Fibroblast of lung (primary cell): ENCODE measurements at regions not wholly inside any gene's neighbourhood (a gene's known extent, or its start where the extent isn't known, plus 50 kb on each side); places are given as distances from the start of the nearest gene placed in this dataset.

ENCODE experiments used
- DNase-seq, 2 donors: peaks; one replicate each; pipeline versions ENCODE4 v3.0.0 to v3.0.0-alpha.2; 2010; ENCODE audit warnings: low read depth in 2 of 2
- H2AFZ ChIP-seq: 2 replicates; pipeline ENCODE4 v1.5.1; 2012; ENCODE audit warnings: low read length, control low read depth, inconsistent platforms
- H3K27ac ChIP-seq: 2 replicates; pipeline ENCODE4 v1.5.1; 2011; ENCODE audit warnings: low read length, control low read depth; ENCODE audit not compliant: insufficient read depth
- H3K27me3 ChIP-seq: 2 replicates; pipeline ENCODE4 v1.5.1; 2011; ENCODE audit warnings: mild to moderate bottlenecking, low read length; ENCODE audit not compliant: control insufficient read depth, insufficient read depth
- H3K36me3 ChIP-seq: 2 replicates; pipeline ENCODE4 v1.5.1; 2011; ENCODE audit warnings: low read length; ENCODE audit not compliant: control insufficient read depth, insufficient read depth
- H3K4me1 ChIP-seq: 2 replicates; pipeline ENCODE4 v1.5.1; 2011; ENCODE audit warnings: low read length; ENCODE audit not compliant: control insufficient read depth, insufficient read depth; ENCODE audit errors: extremely low read depth
- H3K4me2 ChIP-seq: 2 replicates; pipeline ENCODE4 v1.5.1; 2011; ENCODE audit warnings: low read length, control low read depth; ENCODE audit not compliant: insufficient read depth; ENCODE audit errors: extremely low read depth
- H3K4me3 ChIP-seq, 4 experiments: fragments of 200-600 bp in 1 of 4; sonication (generic) in 1 of 4; replicated peaks in 1 of 4; 2 replicates each; pipeline ENCODE4 v1.5.1; 2011 to 2016; ENCODE audit warnings: low read length in 4 of 4, low read depth in 3 of 4, mild to moderate bottlenecking in 3 of 4, control low read depth in 2 of 4, inconsistent platforms in 1 of 4, mixed read lengths in 1 of 4; ENCODE audit not compliant: insufficient read depth in 1 of 4; ENCODE audit errors: control extremely low read depth in 1 of 4
- H3K79me2 ChIP-seq: 2 replicates; pipeline ENCODE4 v1.5.1; 2012; ENCODE audit warnings: mild to moderate bottlenecking, low read length, inconsistent platforms; ENCODE audit not compliant: control insufficient read depth, insufficient read depth
- H3K9ac ChIP-seq: 2 replicates; pipeline ENCODE4 v1.5.1; 2011; ENCODE audit warnings: mild to moderate bottlenecking, low read length, control low read depth; ENCODE audit not compliant: insufficient read depth
- H3K9me3 ChIP-seq: 2 replicates; pipeline ENCODE4 v1.5.1; 2012; ENCODE audit warnings: low read depth, low read length; ENCODE audit not compliant: control insufficient read depth, insufficient read depth
- H4K20me1 ChIP-seq: 2 replicates; pipeline ENCODE4 v1.5.1; 2011; ENCODE audit warnings: low read length; ENCODE audit not compliant: control insufficient read depth, insufficient read depth; ENCODE audit errors: extremely low read depth
- EZH2 ChIP-seq: IDR thresholded peaks from 2 replicates; pipeline ENCODE4 v1.5.1; 2012; ENCODE audit warnings: low read length, control low read depth, mild to moderate bottlenecking; ENCODE audit errors: missing control alignments
- TF ChIP-seq, protein P1 (sequence below), 2 donors: IDR thresholded peaks in 1 of 2; conservative IDR thresholded peaks in 1 of 2; 1 replicate in 1 of 2; 2 replicates in 1 of 2; pipeline ENCODE4 v1.5.1; 2011 to 2012; ENCODE audit warnings: low read length in 2 of 2, control low read depth in 1 of 2, inconsistent platforms in 1 of 2, low read depth in 1 of 2, mild to moderate bottlenecking in 1 of 2

DNA sequence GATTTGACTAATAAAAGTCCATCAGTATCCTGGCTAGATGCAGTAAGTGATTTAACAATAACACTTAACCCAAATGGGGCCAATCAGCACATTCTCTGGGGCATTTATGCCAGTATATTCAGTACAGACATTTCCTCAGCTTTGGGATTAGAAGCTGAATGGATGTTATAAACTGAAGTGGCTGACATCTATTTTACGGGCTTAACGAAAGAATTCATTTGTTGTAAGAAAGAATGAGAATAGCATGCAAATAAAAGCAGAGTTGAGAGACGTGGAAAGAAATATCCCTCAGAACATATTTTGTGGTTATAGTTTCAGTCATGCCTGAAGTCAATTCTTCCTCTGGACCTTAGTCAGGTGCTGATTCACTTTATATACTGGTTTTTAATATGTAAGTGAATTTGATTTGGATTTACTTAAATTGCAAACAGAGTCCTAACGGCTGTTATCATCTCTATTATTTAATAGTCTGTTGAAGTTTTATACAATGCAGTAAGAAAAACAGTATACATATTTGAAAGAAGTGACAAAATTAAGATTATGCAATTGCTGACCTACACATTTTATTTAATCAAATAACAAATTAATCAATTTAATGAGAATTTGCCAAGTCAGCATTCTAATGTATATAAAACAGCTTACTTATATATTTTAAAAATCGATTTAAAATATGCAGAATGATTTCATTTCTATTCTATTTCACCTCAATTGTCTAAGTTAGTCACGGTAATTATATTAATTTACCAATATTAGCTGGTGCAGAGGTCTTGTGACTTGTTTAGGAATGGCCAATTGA, 513.9 kb upstream of the CADM2 start:
- H3K27ac ChIP-seq, result no peak overlapping the region
- TF ChIP-seq, protein P1, sequence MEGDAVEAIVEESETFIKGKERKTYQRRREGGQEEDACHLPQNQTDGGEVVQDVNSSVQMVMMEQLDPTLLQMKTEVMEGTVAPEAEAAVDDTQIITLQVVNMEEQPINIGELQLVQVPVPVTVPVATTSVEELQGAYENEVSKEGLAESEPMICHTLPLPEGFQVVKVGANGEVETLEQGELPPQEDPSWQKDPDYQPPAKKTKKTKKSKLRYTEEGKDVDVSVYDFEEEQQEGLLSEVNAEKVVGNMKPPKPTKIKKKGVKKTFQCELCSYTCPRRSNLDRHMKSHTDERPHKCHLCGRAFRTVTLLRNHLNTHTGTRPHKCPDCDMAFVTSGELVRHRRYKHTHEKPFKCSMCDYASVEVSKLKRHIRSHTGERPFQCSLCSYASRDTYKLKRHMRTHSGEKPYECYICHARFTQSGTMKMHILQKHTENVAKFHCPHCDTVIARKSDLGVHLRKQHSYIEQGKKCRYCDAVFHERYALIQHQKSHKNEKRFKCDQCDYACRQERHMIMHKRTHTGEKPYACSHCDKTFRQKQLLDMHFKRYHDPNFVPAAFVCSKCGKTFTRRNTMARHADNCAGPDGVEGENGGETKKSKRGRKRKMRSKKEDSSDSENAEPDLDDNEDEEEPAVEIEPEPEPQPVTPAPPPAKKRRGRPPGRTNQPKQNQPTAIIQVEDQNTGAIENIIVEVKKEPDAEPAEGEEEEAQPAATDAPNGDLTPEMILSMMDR (conservative IDR thresholded peaks at IDR 0.05 in 1 of 2, IDR thresholded peaks at IDR 0.05 in 1 of 2; ENCODE audit: low read depth in 1 of 2, low read length in 2 of 2), result no peak
- TF ChIP-seq EZH2, result no peak
- no peaks in the 10 kb centered on the region for H3K36me3 ChIP-seq
- H3K4me1 ChIP-seq, result no peaks in the 10 kb centered on the region
- H3K27me3 ChIP-seq, result no peaks in the 10 kb centered on the region
- H3K9me3 ChIP-seq, result no peaks in the 10 kb centered on the region
- H3K79me2 ChIP-seq, result no peaks in the 10 kb centered on the region
- no peak overlapping the region for H2AFZ ChIP-seq
- no peak for DNase-seq
- H4K20me1 ChIP-seq, result no peaks in the 10 kb centered on the region
- no peak overlapping the region for H3K4me2 ChIP-seq
- no peak overlapping the region for H3K9ac ChIP-seq
- no peak overlapping the region for H3K4me3 ChIP-seq

DNA sequence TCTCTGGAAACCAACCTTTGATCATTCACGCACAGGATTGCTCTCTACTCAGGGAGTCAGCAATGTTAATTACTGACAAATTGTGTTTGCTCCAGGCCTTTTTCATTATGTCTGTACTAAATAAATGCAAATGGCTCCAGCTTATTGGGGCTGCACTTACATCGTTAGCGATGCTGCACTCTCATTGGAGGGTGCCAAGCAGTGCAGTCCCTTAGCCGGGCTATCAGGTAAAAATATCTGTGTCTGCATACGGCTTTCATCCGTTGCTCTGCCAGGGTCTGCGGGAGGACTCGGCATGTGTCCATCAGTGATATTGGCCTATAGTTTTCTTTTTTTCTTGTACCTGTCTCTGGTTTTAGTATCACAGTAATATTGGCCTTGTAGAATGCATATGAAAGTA, 471.5 kb upstream of the CADM2 start:
- H3K4me3 ChIP-seq, result no peak overlapping the region
- no peaks in the 10 kb centered on the region for H3K27me3 ChIP-seq
- TF ChIP-seq, protein P1 (conservative IDR thresholded peaks at IDR 0.05 in 1 of 2, IDR thresholded peaks at IDR 0.05 in 1 of 2; ENCODE audit: low read depth in 1 of 2, low read length in 2 of 2), result no peak
- no peak for TF ChIP-seq EZH2
- no peaks in the 10 kb centered on the region for H3K4me1 ChIP-seq
- H3K9ac ChIP-seq, result no peak overlapping the region
- H3K36me3 ChIP-seq, result no peaks in the 10 kb centered on the region
- H2AFZ ChIP-seq, result no peak overlapping the region
- no peaks in the 10 kb centered on the region for H3K79me2 ChIP-seq
- H3K27ac ChIP-seq, result no peak overlapping the region
- DNase-seq, result no peak
- H3K4me2 ChIP-seq, result no peak overlapping the region
- no peaks in the 10 kb centered on the region for H4K20me1 ChIP-seq
- H3K9me3 ChIP-seq, result no peaks in the 10 kb centered on the region

DNA sequence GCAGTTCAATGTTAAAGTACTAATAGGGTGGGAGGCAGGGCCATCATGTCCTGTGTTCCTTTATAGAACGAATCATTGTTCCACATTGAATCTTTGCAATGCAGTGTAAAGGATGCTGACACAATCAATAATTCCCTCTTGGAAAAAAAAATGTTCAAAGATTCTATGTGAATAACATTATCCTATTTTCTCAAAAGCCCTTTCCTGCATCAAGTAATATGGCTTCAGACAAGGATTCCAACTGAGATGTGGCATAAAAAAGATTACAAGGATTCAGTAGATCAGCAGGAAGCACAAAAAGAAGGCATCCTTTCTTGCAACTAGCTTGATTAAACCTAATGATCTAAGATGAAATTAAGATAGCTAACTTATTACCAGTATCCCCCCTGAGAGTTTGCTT, 454.0 kb upstream of the CADM2 start:
- no peak for TF ChIP-seq EZH2
- TF ChIP-seq, protein P1 (conservative IDR thresholded peaks at IDR 0.05 in 1 of 2, IDR thresholded peaks at IDR 0.05 in 1 of 2; ENCODE audit: low read depth in 1 of 2, low read length in 2 of 2), result no peak
- no peak for DNase-seq
- Histone ChIP-seq H2AFZ (no peak overlapping the region), H3K4me2 (no peak overlapping the region), H3K27ac (no peak overlapping the region), H3K36me3 (no peaks in the 10 kb centered on the region), H4K20me1 (no peaks in the 10 kb centered on the region), H3K4me1 (no peaks in the 10 kb centered on the region), H3K4me3 (no peak overlapping the region), H3K9me3 (no peaks in the 10 kb centered on the region), H3K79me2 (no peaks in the 10 kb centered on the region), H3K9ac (no peak overlapping the region), H3K27me3 (no peaks in the 10 kb centered on the region)
